Epithelial cell of proximal tubule (primary cell): ENCODE measurements at regions not wholly inside any gene's neighbourhood (a gene's known extent, or its start where the extent isn't known, plus 50 kb on each side); places are given as distances from the start of the nearest gene placed in this dataset.

Experiments used
- DNase-seq: peaks from one replicate; pipeline ENCODE4 v3.0.0-alpha.2; 2011; ENCODE audit warnings: low read depth
- H3K4me3 ChIP-seq: 2 replicates; pipeline ENCODE4 v1.5.1; 2011; ENCODE audit warnings: low read depth, mild to moderate bottlenecking, low read length
- TF ChIP-seq, protein P1 (sequence below): conservative IDR thresholded peaks from 2 replicates; pipeline ENCODE4 v1.5.1; 2012; ENCODE audit warnings: low read depth, mild to moderate bottlenecking, low read length

DNA sequence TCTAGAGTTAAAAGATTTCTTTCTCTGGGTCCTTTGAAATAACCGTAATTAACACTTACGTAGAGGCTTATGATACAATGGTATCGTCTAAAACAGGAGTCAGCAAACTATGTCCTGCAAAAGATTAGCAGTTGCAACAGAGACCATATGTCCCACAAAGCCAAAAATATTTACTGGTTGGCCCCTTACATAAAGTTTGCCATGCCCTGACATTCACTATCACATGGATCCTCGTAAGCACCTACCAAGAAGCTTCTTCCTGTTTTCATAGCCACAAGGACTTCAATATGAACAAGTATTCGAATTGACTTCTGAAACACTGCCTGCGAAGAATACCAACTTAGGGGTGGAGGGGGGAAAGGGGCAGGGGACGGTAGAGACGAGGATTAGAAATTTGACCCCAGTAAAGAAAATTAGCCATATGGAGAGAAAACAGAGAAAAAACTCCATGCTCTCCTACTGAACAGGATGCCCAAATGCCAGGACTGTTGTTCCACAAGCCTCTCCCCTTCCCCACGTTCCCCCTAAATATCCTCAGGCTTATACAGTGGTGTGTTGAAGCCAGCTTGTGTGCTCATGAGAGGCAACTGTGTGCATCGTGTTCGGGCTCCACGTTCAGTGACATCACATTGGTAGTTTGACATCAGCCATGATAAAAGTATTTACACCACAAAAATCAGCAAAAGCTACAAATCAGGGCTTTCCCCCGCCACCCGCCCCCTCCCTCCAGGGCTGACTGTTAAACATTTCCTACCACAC lies 144.1 kb upstream of the HES1 start:
- TF ChIP-seq, protein P1, sequence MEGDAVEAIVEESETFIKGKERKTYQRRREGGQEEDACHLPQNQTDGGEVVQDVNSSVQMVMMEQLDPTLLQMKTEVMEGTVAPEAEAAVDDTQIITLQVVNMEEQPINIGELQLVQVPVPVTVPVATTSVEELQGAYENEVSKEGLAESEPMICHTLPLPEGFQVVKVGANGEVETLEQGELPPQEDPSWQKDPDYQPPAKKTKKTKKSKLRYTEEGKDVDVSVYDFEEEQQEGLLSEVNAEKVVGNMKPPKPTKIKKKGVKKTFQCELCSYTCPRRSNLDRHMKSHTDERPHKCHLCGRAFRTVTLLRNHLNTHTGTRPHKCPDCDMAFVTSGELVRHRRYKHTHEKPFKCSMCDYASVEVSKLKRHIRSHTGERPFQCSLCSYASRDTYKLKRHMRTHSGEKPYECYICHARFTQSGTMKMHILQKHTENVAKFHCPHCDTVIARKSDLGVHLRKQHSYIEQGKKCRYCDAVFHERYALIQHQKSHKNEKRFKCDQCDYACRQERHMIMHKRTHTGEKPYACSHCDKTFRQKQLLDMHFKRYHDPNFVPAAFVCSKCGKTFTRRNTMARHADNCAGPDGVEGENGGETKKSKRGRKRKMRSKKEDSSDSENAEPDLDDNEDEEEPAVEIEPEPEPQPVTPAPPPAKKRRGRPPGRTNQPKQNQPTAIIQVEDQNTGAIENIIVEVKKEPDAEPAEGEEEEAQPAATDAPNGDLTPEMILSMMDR = no peak
- no peak overlapping the region for H3K4me3 ChIP-seq
- DNase-seq = no peak

DNA sequence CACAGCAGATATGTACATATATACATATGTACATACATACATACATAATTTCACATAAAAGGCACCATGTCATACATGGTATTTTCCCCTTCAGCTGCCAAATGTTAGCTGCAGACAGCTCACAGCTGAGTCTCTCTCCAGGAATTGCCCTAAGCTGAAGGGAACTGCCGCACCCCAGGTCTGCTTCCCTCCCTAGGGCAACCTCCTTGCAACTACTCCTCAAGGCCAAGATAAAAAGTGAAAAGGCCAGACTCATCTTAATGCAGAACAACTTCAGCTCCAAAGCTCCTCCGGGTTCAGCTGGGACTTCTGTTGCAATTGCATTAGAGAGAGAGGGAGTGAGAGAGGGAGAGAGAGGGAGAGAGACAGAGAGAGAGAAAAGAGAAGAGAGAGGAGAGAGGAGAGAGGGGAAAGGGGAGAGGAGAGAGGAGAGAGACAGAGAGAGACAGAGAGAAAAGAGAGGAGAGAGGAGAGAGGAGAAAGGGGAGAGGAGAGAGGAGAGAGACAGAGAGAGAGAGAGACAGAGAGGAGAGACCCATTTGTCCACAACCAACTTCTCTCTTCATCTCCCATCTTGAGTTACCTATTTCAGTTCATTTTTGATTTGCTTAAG lies 143.4 kb upstream of the HES1 start:
- no peak overlapping the region for H3K4me3 ChIP-seq
- DNase-seq = no peak
- TF ChIP-seq, protein P1 = no peak

DNA sequence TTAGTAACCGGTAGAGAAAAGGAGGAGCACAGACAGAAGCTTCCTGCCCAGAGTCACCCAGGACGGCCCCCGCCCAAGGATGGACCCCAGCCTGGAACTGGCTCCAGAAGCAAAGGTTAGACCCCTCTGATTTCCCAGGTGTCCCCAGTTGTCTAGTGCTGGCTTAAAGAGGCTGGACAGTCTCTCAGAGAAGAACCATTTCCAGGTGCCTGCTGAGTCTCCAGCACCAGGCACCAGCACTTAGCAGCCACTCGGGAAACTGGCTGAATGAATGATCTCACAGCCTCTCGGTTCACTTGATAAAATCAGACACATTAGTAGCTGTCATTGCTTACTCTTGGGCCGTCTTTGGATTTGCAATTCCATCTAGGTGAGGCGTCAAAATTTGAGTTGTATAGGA lies 139.7 kb upstream of the HES1 start:
- TF ChIP-seq, protein P1 = no peak

DNA sequence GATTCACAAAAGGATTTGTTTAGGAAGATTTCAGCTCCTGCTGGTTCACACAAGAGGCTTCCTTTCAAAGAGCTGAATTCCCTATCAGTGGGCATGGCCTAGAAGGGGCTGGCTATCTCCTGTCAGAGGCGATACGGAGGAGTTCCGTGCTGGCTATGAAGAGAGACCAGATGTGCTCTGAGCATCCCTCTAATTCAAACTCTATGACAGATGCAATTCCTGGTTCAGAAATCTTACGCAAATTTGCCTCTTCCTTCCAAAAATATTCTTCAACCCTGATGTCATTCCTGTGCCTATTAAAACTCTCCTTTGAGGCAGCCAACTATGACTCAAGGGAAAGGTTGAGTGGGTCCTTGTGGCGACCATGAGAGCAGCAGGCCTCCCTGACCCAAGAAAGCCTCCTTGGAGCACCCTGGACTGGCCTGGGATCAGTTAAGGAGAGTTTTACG lies 139.3 kb upstream of the HES1 start:
- no peak overlapping the region for H3K4me3 ChIP-seq
- no peak for DNase-seq
- TF ChIP-seq, protein P1 = no peak

More for the DNA sequence above, 139.7 kb upstream of the HES1 start:
- no peak overlapping the region for H3K4me3 ChIP-seq
- DNase-seq = no peak

DNA sequence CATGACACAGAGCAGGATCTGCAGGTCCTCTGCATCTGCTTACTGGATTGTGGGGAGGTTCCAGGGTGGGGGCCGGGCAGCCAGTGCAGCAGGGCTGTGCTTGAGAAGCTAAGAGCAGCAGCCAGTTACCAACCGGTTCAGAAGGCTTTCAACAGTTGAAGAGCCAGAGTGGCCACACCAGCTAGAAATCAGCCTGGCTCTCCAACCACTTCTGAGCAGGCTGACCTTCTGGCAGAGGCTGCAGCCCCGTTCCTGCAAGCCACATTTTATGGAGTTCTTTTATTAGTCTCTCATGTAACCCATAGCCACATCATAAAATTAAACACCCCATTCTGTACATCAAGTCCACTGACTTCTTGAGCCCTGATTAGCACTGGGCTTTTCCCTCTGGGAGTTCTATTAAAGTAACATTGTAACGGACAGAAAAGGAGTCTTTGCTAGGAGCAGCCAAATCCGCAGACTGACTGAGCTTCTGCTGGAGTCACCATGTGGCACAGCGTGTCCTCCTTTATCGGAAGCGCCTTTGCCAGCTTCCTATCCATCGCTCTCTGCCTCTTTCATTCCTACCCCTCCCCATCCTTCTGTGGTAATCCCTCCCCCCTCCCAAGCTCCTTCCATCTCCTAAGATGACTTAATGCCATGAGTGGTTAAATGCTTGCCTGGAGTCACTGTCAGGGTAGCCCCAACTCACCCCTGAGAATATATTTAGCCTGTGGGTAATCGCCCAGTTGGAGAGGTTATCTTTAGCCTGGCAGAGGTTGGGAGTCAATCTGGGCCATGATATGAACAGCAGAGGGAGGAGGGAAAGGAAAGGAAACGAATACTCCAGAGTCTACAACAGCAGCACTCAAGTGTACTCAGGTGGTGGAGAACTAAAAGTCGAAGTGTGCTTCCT lies 138.5 kb upstream of the HES1 start:
- no peak for DNase-seq
- no peak overlapping the region for H3K4me3 ChIP-seq
- TF ChIP-seq, protein P1 = no peak

DNA sequence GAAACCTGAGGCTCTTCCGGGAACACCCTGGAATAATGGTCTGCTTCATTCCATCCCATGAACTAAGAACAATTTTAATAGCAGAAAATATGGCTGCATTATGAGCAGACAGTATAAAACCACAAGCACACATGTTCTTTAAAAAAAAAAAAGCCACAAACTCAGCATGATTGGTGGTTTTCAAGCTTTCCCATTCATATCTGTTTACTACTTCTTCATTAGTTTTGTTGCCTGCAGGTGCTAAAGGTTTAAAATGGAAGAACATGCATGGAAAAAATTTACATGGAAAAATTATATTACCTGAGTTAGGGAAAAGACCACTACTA lies 137.9 kb upstream of the HES1 start:
- DNase-seq = no peak
- TF ChIP-seq, protein P1 = no peak
- no peak overlapping the region for H3K4me3 ChIP-seq
